Sigmoid colon (tissue), 4 donors: ENCODE measurements at regions not wholly inside any gene's neighbourhood (a gene's known extent, or its start where the extent isn't known, plus 50 kb on each side); places are given as distances from the start of the nearest gene placed in this dataset.

Experiments used
- CTCF ChIP-seq, 4 experiments: fragments of 450-650 bp in 3 of 4; fragments of 200-600 bp in 1 of 4; IDR thresholded peaks; one replicate each; pipeline ENCODE4 v1.5.1; 2016 to 2019; ENCODE audit warnings: antibody characterized with exemption in 4 of 4, mild to moderate bottlenecking in 3 of 4, moderate library complexity in 2 of 4
- EP300 ChIP-seq, 4 donors: sonication (generic); formaldehyde crosslinking; IDR thresholded peaks; one replicate each; pipeline ENCODE4 v1.6.1; 2017; ENCODE audit warnings: antibody characterized with exemption in 4 of 4
- POLR2A ChIP-seq, 2 donors: fragments of 450-650 bp; IDR thresholded peaks; one replicate each; pipeline ENCODE4 v1.6.1; 2016; ENCODE audit warnings: antibody characterized with exemption in 2 of 2, mild to moderate bottlenecking in 2 of 2, moderate library complexity in 2 of 2
- POLR2AphosphoS5 ChIP-seq, 4 donors: sonication (generic); formaldehyde crosslinking; IDR thresholded peaks; one replicate each; pipeline ENCODE4 v1.6.1; 2017; ENCODE audit warnings: antibody characterized with exemption in 4 of 4

- TF ChIP-seq CTCF (IDR thresholded peaks at IDR 0.05) (no peak), POLR2A (IDR thresholded peaks at IDR 0.05) (no peak), EP300 (IDR thresholded peaks at IDR 0.05) (no peak), POLR2AphosphoS5 (IDR thresholded peaks at IDR 0.05) (no peak)
Measured at GRCh38 chr2:13601506-13601905, 884.8 kb downstream of the TRIB2 start.
